Loucy (cell line): ENCODE measurements at regions not wholly inside any gene's neighbourhood (a gene's known extent, or its start where the extent isn't known, plus 50 kb on each side); places are given as distances from the start of the nearest gene placed in this dataset.

Experiments
- CTCF ChIP-seq: fragments of 200-600 bp; sonication (generic); conservative IDR thresholded peaks from 2 replicates; pipeline ENCODE4 v1.5.1; 2014; ENCODE audit warnings: mild to moderate bottlenecking, antibody characterized with exemption, low read length
- EZH2phosphoT487 ChIP-seq: fragments of 200-600 bp; IDR thresholded peaks from 2 replicates; pipeline ENCODE4 v1.6.1; 2018; ENCODE audit warnings: antibody characterized with exemption, mild to moderate bottlenecking, moderate library complexity, borderline replicate concordance

GRCh38 chr2:104936527-104936926 lies 82.6 kb downstream of the POU3F3 start:
- TF ChIP-seq EZH2phosphoT487, result no peak
- TF ChIP-seq CTCF, result no peak
